Activated naive CD8-positive, alpha-beta T cell treated with anti-CD3 and anti-CD28 coated beads, Interleukin-2, amount 10 ng/mL, durations not matched to agents 7 days and 5 days (primary cell): ENCODE measurements at regions not wholly inside any gene's neighbourhood (a gene's known extent, or its start where the extent isn't known, plus 50 kb on each side); places are given as distances from the start of the nearest gene placed in this dataset.
"Not testable (repeated sequence)": the region's sequence is repeated elsewhere in the genome, so short reads cannot be mapped to it uniquely, and the experiment has no call there.

Source experiments
- ATAC-seq: fragments of 150-1000 bp; cut with Tn5 transposase; one replicate; pipeline ENCODE4 v1.10.0; 2021; ENCODE audit warnings: low read depth, moderate library complexity
- POLR2A ChIA-PET: fragments of 350-600 bp; sonication (Branson Sonifier 250); formaldehyde crosslinking; loops from one replicate; lab custom pipeline; 2021; ENCODE audit warnings: antibody characterized with exemption; lab: Charles Lee
- DNase-seq: peaks from one replicate; pipeline ENCODE4 v3.0.0; 2021
- H3K27ac Mint-ChIP-seq: one replicate; pipeline ENCODE4 v1.8.0; 2022; ENCODE audit warnings: mild to moderate bottlenecking, mixed read lengths
- H3K27me3 Mint-ChIP-seq: one replicate; pipeline ENCODE4 v1.8.0; 2022; ENCODE audit warnings: mild to moderate bottlenecking, moderate library complexity, mixed read lengths
- H3K36me3 Mint-ChIP-seq: one replicate; pipeline ENCODE4 v1.8.0; 2021; ENCODE audit warnings: mild to moderate bottlenecking, mixed read lengths
- H3K4me1 Mint-ChIP-seq: one replicate; pipeline ENCODE4 v1.8.0; 2021; ENCODE audit warnings: mixed read lengths
- H3K4me3 Mint-ChIP-seq: one replicate; pipeline ENCODE4 v1.8.0; 2022; ENCODE audit warnings: mild to moderate bottlenecking, moderate library complexity, mixed read lengths
- H3K9me3 Mint-ChIP-seq: one replicate; pipeline ENCODE4 v1.8.0; 2021; ENCODE audit warnings: mixed read lengths

- ATAC-seq (no peak), DNase-seq (no peak)
- Mint-ChIP-seq H3K4me1 (no peaks in the 10 kb centered on the region), H3K9me3 (no peaks in the 10 kb centered on the region), H3K27me3 (no peaks in the 10 kb centered on the region), H3K27ac (no peak overlapping the region), H3K4me3 (no peak overlapping the region), H3K36me3 (no peaks in the 10 kb centered on the region)
- POLR2A ChIA-PET, result no interaction called here
These were observed 1244.3 kb downstream of the REEP3 start for GRCh38 chr10:64765498-64765897.

DNA sequence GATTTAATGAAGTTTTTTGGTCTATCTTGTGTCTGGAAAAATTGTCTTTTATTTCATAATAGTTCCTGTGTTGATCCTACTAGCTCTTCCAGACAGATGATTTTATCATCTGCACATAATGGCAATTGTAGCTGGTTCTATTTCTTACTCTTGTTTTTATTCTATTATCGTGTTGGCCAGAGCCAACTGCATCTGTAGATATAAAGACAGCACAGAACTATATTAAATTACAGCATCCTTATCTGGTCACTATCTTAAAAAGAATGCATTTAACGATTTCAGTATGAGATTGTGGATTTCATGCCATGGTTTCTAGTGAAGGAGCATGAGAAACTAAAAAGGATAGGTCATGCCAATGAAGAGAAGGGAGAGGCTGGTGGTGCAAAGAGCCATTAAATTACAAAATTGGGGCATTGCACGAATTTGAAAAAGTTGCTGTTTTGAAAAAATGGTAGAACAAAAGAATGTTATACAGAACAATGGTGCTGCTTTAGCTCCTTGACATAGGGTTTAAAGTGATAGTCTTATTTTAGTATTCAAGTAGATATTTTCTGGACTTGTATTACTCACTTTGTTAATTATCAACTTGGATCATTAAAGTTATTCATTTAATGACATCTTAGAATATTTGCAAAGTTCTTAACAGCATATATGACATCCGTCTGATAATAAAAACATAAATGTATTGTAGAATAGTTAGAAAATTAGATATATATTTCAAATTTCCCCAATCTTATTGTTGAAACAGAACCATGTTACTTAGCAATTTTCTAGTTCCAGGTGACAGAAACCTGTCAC, 1250.3 kb downstream of the REEP3 start:
- no peaks in the 10 kb centered on the region for H3K27me3 Mint-ChIP-seq
- DNase-seq (no peak), ATAC-seq (no peak)
- no peak overlapping the region for H3K4me3 Mint-ChIP-seq
- H3K9me3 Mint-ChIP-seq, result peaks cover 2% of the 10 kb centered on the region
- no peak overlapping the region for H3K27ac Mint-ChIP-seq
- H3K4me1 Mint-ChIP-seq, result no peaks in the 10 kb centered on the region
- no peaks in the 10 kb centered on the region for H3K36me3 Mint-ChIP-seq
- POLR2A ChIA-PET, result no interaction called here

DNA sequence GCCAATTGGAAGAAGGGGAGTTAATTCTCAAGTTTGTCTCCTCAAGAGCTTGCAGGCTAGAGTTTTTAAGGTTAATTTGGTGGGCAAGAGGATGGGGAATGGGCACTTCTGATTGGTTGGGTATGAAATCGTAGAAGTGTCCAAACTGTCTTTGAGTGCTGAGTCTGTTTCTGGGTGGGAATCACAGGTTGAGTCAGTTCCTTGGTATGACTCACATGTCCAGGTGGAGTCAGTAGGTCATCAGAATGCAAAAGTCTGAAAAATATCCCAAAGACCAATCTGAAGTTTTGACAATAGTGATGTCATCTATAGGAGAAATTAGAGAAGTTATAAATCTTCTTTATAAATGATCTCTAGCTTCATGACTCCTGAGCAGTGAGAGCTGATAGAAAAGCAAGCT, 1252.2 kb downstream of the REEP3 start:
- Mint-ChIP-seq H3K4me1 (no peaks in the 10 kb centered on the region), H3K4me3 (no peak overlapping the region), H3K36me3 (no peaks in the 10 kb centered on the region), H3K27me3 (no peaks in the 10 kb centered on the region), H3K9me3 (peaks cover 2% of the 10 kb centered on the region), H3K27ac (no peak overlapping the region)
- no peak for ATAC-seq
- POLR2A ChIA-PET, result no interaction called here
- no peak for DNase-seq

DNA sequence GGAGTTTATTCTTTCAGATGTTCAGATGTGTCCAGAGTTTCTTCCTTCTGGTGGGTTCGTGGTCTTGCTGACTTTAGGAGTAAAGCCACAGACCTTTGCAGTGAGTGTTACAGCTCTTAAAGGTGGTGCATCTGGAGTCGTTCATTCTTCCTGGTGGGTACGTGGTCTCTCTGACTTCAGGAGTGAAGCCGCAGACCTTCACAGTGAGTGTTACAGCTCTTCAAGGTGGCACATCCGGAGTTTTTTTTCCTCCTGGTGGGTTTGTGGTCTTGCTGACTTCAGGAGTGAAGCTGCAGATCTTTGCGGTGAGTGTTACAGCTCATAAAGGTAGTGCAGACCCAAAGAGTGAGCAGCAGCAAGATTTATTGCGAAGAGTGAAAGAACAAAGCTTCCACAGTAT, 1263.2 kb downstream of the REEP3 start:
- H3K27ac Mint-ChIP-seq, ATAC-seq, H3K36me3 Mint-ChIP-seq, DNase-seq, POLR2A ChIA-PET, H3K27me3 Mint-ChIP-seq, H3K4me1 Mint-ChIP-seq, H3K4me3 Mint-ChIP-seq, H3K9me3 Mint-ChIP-seq: not testable (repeated sequence)

- H3K4me3 Mint-ChIP-seq, result no peak overlapping the region
- no peaks in the 10 kb centered on the region for H3K4me1 Mint-ChIP-seq
- H3K9me3 Mint-ChIP-seq, result peaks cover 4% of the 10 kb centered on the region
- POLR2A ChIA-PET, result no interaction called here
- DNase-seq (no peak), ATAC-seq (no peak)
- H3K27me3 Mint-ChIP-seq, result no peaks in the 10 kb centered on the region
- H3K36me3 Mint-ChIP-seq, result no peaks in the 10 kb centered on the region
- no peak overlapping the region for H3K27ac Mint-ChIP-seq
These were observed 1264.6 kb downstream of the REEP3 start for GRCh38 chr10:64785816-64786215.

DNA sequence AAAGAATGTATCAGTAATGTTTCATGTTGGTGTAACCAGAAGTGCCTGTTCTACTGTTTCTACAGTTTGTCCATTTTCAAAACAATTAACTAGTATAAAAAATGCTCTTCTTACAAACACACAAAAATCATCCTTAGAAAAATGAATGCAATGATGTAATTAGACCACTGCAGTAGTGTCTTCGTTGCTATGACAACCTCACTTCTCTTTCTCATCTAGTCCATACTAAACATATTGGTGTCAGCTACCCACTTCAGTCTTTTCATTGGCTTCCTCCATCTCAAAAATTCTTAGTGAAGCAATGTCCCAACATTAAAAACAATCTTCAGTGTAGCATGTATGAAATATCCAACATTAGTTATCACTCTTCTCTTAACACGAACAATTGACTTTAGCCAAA, 1265.8 kb downstream of the REEP3 start:
- H3K27me3 Mint-ChIP-seq, result no peaks in the 10 kb centered on the region
- H3K27ac Mint-ChIP-seq, result no peak overlapping the region
- POLR2A ChIA-PET, result no interaction called here
- H3K36me3 Mint-ChIP-seq, result no peaks in the 10 kb centered on the region
- no peak overlapping the region for H3K4me3 Mint-ChIP-seq
- H3K4me1 Mint-ChIP-seq, result no peaks in the 10 kb centered on the region
- ATAC-seq (no peak), DNase-seq (no peak)
- H3K9me3 Mint-ChIP-seq, result peaks cover 2% of the 10 kb centered on the region

DNA sequence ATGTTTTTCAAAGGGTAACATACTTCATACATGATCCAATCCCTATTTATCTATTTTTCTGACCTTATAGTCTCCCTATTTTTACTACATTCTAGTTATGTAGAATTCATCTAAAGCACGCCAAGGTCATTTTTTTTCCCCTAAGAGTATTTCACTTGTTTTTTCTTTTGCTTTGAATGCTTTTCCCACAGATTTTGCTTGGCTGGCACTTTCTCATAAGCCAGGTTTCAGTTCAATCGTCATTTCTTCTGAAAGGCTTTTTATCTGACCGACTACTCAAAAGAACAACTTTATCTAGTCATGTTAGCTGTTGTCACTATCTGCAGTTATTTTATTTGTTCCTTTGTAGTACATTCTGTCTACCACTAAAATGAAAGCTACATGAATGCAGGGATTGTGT, 1274.6 kb downstream of the REEP3 start:
- ATAC-seq, result no peak
- POLR2A ChIA-PET, result no interaction called here

GRCh38 chr10:64798297-64798696, 1277.1 kb downstream of the REEP3 start:
- H3K27me3 Mint-ChIP-seq, result no peaks in the 10 kb centered on the region
- H3K4me1 Mint-ChIP-seq, result no peaks in the 10 kb centered on the region
- POLR2A ChIA-PET, result no interaction called here
- ATAC-seq (no peak), DNase-seq (no peak)
- no peak overlapping the region for H3K27ac Mint-ChIP-seq
- no peaks in the 10 kb centered on the region for H3K36me3 Mint-ChIP-seq
- peaks cover 6% of the 10 kb centered on the region for H3K9me3 Mint-ChIP-seq
- H3K4me3 Mint-ChIP-seq, result no peak overlapping the region

More for the DNA sequence above, 1274.6 kb downstream of the REEP3 start:
- DNase-seq, result no peak
- Mint-ChIP-seq H3K9me3 (peaks cover 6% of the 10 kb centered on the region), H3K36me3 (no peaks in the 10 kb centered on the region), H3K27me3 (no peaks in the 10 kb centered on the region), H3K4me1 (no peaks in the 10 kb centered on the region), H3K27ac (no peak overlapping the region), H3K4me3 (no peak overlapping the region)

GRCh38 chr10:64808233-64808632, 1287.0 kb downstream of the REEP3 start:
- H3K4me3 Mint-ChIP-seq, H3K27me3 Mint-ChIP-seq, POLR2A ChIA-PET, H3K27ac Mint-ChIP-seq, ATAC-seq, H3K4me1 Mint-ChIP-seq, DNase-seq, H3K9me3 Mint-ChIP-seq, H3K36me3 Mint-ChIP-seq: not testable (repeated sequence)

GRCh38 chr10:64810046-64810445, 1288.8 kb downstream of the REEP3 start:
- H3K27ac Mint-ChIP-seq, H3K4me3 Mint-ChIP-seq, H3K9me3 Mint-ChIP-seq, POLR2A ChIA-PET, ATAC-seq, H3K36me3 Mint-ChIP-seq, H3K4me1 Mint-ChIP-seq, DNase-seq, H3K27me3 Mint-ChIP-seq: not testable (repeated sequence)

GRCh38 chr10:64813391-64813790, 1292.2 kb downstream of the REEP3 start:
- Mint-ChIP-seq H3K9me3 (peaks cover 3% of the 10 kb centered on the region), H3K4me1 (no peaks in the 10 kb centered on the region), H3K27me3 (no peaks in the 10 kb centered on the region), H3K4me3 (no peak overlapping the region), H3K36me3 (no peaks in the 10 kb centered on the region), H3K27ac (no peak overlapping the region)
- ATAC-seq, result no peak
- no peak for DNase-seq
- POLR2A ChIA-PET, result no interaction called here

- Mint-ChIP-seq H3K4me1 (no peaks in the 10 kb centered on the region), H3K9me3 (peaks cover 3% of the 10 kb centered on the region), H3K27ac (no peak overlapping the region), H3K36me3 (no peaks in the 10 kb centered on the region), H3K4me3 (no peak overlapping the region), H3K27me3 (no peaks in the 10 kb centered on the region)
- DNase-seq (no peak), ATAC-seq (no peak)
- POLR2A ChIA-PET, result no interaction called here
These were observed 1293.0 kb downstream of the REEP3 start for GRCh38 chr10:64814201-64814600.

- POLR2A ChIA-PET, result no interaction called here
- Mint-ChIP-seq H3K27me3 (no peaks in the 10 kb centered on the region), H3K36me3 (no peaks in the 10 kb centered on the region), H3K9me3 (peaks cover 3% of the 10 kb centered on the region), H3K4me1 (no peaks in the 10 kb centered on the region), H3K27ac (no peak overlapping the region), H3K4me3 (no peak overlapping the region)
- DNase-seq (no peak), ATAC-seq (no peak)
These were observed 1308.7 kb downstream of the REEP3 start for GRCh38 chr10:64829888-64830412.

GRCh38 chr10:64830869-64831268, 1309.7 kb downstream of the REEP3 start:
- no peak for DNase-seq
- H3K4me3 Mint-ChIP-seq, result no peak overlapping the region
- H3K36me3 Mint-ChIP-seq, result no peaks in the 10 kb centered on the region
- H3K27ac Mint-ChIP-seq, result no peak overlapping the region
- H3K27me3 Mint-ChIP-seq, result no peaks in the 10 kb centered on the region
- H3K9me3 Mint-ChIP-seq, result peaks cover 3% of the 10 kb centered on the region
- no peak for ATAC-seq
- no peaks in the 10 kb centered on the region for H3K4me1 Mint-ChIP-seq
- POLR2A ChIA-PET, result no interaction called here
